Smooth muscle cell (in vitro differentiated cells): ENCODE measurements at regions not wholly inside any gene's neighbourhood (a gene's known extent, or its start where the extent isn't known, plus 50 kb on each side); places are given as distances from the start of the nearest gene placed in this dataset.

Source experiments
- DNase-seq: peaks from one replicate; lab custom pipeline; 2025; ENCODE audit not compliant: unreplicated experiment; lab: John Stamatoyannopoulos, UW
- H2AFZ ChIP-seq: fragments of 200-600 bp; sonication (generic); 2 replicates; pipeline ENCODE4 v1.6.0; 2016; ENCODE audit warnings: antibody characterized with exemption, low read depth, mild to moderate bottlenecking
- H3F3A ChIP-seq: fragments of 200-600 bp; sonication (generic); 2 replicates; pipeline ENCODE4 v1.6.0; 2017; ENCODE audit warnings: antibody characterized with exemption, low read depth
- H3K27ac ChIP-seq: fragments of 200-600 bp; sonication (generic); 2 replicates; pipeline ENCODE4 v1.5.1; 2016; ENCODE audit warnings: low read depth, mild to moderate bottlenecking
- H3K27me3 ChIP-seq: fragments of 200-600 bp; sonication (generic); 2 replicates; pipeline ENCODE4 v1.6.1; 2016; ENCODE audit warnings: low read depth, mild to moderate bottlenecking
- H3K36me3 ChIP-seq: fragments of 200-600 bp; sonication (generic); 2 replicates; pipeline ENCODE4 v1.5.1; 2016; ENCODE audit warnings: low read depth
- H3K4me1 ChIP-seq: fragments of 200-600 bp; sonication (generic); 2 replicates; pipeline ENCODE4 v1.5.1; 2016; ENCODE audit warnings: low read depth
- H3K4me2 ChIP-seq: fragments of 200-600 bp; sonication (generic); 2 replicates; pipeline ENCODE4 v1.6.0; 2016; ENCODE audit warnings: mild to moderate bottlenecking
- H3K4me3 ChIP-seq: fragments of 200-600 bp; sonication (generic); 2 replicates; pipeline ENCODE4 v1.5.1; 2016; ENCODE audit warnings: mild to moderate bottlenecking
- H3K79me2 ChIP-seq: fragments of 200-600 bp; sonication (generic); 2 replicates; pipeline ENCODE4 v1.6.0; 2016; ENCODE audit warnings: low read depth, mild to moderate bottlenecking
- H3K9ac ChIP-seq: fragments of 200-600 bp; sonication (generic); 2 replicates; pipeline ENCODE4 v1.6.0; 2016; ENCODE audit warnings: low read depth
- H3K9me3 ChIP-seq: fragments of 200-600 bp; sonication (generic); replicated peaks from 2 replicates; pipeline ENCODE4 v1.5.1; 2016; ENCODE audit warnings: low read depth
- H4K20me1 ChIP-seq: fragments of 200-600 bp; sonication (generic); 2 replicates; pipeline ENCODE4 v1.6.0; 2016; ENCODE audit warnings: low read depth
- WGBS: methylation state at CpG from one replicate; pipeline ENCODE4 v1.1.7; 2016; ENCODE audit warnings: low lambda C conversion rate; 5-methylcytosine and 5-hydroxymethylcytosine counted together
- TF ChIP-seq, protein P1 (sequence below): fragments of 200-600 bp; sonication (generic); IDR thresholded peaks from 2 replicates; pipeline ENCODE4 v1.5.1; 2017; ENCODE audit warnings: borderline replicate concordance, mild to moderate bottlenecking, antibody characterized with exemption; ENCODE audit not compliant: insufficient read depth, poor library complexity, severe bottlenecking

DNA sequence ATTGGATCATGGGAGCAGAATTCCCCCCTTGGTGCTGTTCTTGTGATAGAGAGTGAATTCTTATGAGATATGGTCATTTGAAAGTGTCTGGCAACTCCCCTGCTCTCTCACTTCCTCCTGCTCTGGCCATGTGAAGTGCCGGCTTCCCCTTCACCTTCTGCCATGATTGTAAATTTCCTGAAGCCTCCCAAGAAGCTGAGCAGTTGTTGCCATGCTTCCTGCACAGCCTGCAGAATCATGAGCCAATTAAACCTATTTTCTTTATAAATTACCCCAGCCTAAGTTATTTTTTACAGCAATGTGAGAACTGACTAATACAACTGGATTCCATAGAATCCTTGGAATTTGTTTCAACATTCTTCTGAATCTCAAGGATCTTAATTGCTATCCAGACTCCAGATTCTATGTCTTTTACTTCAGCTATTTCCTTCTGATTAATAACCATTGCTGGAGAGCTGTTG is 328.1 kb downstream of the SLITRK5 start:
- WGBS, result 85% methylated on average over 1 of the region's 1 CpG
- Histone ChIP-seq H4K20me1 (no peaks in the 10 kb centered on the region), H3K4me1 (no peaks in the 10 kb centered on the region), H3F3A (no peaks in the 10 kb centered on the region), H3K36me3 (no peaks in the 10 kb centered on the region), H3K4me3 (no peak overlapping the region), H3K27me3 (no peaks in the 10 kb centered on the region), H3K9me3 (no peaks in the 10 kb centered on the region), H3K9ac (no peak overlapping the region), H2AFZ (no peak overlapping the region), H3K4me2 (no peak overlapping the region), H3K27ac (no peak overlapping the region), H3K79me2 (no peaks in the 10 kb centered on the region)
- DNase-seq, result no peak
- TF ChIP-seq, protein P1, sequence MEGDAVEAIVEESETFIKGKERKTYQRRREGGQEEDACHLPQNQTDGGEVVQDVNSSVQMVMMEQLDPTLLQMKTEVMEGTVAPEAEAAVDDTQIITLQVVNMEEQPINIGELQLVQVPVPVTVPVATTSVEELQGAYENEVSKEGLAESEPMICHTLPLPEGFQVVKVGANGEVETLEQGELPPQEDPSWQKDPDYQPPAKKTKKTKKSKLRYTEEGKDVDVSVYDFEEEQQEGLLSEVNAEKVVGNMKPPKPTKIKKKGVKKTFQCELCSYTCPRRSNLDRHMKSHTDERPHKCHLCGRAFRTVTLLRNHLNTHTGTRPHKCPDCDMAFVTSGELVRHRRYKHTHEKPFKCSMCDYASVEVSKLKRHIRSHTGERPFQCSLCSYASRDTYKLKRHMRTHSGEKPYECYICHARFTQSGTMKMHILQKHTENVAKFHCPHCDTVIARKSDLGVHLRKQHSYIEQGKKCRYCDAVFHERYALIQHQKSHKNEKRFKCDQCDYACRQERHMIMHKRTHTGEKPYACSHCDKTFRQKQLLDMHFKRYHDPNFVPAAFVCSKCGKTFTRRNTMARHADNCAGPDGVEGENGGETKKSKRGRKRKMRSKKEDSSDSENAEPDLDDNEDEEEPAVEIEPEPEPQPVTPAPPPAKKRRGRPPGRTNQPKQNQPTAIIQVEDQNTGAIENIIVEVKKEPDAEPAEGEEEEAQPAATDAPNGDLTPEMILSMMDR, result no peak

DNA sequence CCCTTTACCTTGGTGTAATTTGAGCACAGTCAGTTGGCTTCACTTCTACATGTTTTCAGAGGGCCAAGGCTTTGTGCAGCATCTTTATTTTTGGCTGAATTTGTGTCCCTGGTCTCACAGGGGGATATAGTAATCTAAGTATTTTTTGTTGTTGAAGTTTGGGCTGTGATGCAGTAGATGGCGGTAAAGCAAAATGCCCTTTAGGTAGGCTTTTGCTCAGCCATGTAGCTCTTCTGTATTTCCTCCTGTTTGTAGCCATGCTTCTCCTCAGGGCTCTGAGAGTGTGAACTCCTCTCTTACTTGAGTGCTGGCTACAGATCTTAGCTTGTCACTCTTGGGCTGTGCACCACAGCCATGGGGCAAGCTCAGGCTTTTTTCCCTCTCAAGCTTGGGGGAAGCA is 328.6 kb downstream of the SLITRK5 start:
- Histone ChIP-seq H3K36me3 (no peaks in the 10 kb centered on the region), H3K4me1 (no peaks in the 10 kb centered on the region), H3K27ac (no peak overlapping the region), H2AFZ (no peak overlapping the region), H3K9me3 (no peaks in the 10 kb centered on the region), H3K4me2 (no peak overlapping the region), H3K79me2 (no peaks in the 10 kb centered on the region), H3F3A (no peaks in the 10 kb centered on the region), H3K9ac (no peak overlapping the region), H3K4me3 (no peak overlapping the region), H4K20me1 (no peaks in the 10 kb centered on the region), H3K27me3 (no peaks in the 10 kb centered on the region)
- no peak for DNase-seq
- TF ChIP-seq, protein P1, result no peak
- WGBS, result 95% methylated on average over 1 of the region's 1 CpG

DNA sequence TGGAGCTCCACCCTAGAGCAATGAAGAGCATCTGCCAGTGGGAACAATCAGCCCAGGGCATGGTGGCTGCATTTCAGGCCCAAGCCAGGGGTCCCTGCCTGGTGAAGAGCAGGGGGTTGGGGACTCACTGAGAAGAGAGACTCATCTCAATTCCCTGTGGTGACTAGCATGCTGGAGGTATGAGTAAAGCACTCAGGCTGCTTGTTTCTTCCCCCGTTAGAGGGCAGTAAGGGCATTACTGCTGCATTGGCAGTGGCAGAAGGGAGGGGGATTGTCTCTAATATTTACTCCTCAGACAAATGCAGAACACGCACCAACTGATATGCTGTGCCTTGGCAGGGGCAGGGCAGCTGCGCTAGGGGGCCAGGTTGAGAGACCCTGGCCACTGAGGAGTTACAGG is 329.1 kb downstream of the SLITRK5 start:
- Histone ChIP-seq H3K4me3 (no peak overlapping the region), H3K4me1 (no peaks in the 10 kb centered on the region), H3K36me3 (no peaks in the 10 kb centered on the region), H3K4me2 (no peak overlapping the region), H3F3A (no peaks in the 10 kb centered on the region), H3K27ac (no peak overlapping the region), H2AFZ (no peak overlapping the region), H3K27me3 (no peaks in the 10 kb centered on the region), H3K9me3 (no peaks in the 10 kb centered on the region), H4K20me1 (no peaks in the 10 kb centered on the region), H3K79me2 (no peaks in the 10 kb centered on the region), H3K9ac (no peak overlapping the region)
- TF ChIP-seq, protein P1, result no peak
- 86% methylated on average over 3 of the region's 3 CpGs for WGBS
- no peak for DNase-seq

DNA sequence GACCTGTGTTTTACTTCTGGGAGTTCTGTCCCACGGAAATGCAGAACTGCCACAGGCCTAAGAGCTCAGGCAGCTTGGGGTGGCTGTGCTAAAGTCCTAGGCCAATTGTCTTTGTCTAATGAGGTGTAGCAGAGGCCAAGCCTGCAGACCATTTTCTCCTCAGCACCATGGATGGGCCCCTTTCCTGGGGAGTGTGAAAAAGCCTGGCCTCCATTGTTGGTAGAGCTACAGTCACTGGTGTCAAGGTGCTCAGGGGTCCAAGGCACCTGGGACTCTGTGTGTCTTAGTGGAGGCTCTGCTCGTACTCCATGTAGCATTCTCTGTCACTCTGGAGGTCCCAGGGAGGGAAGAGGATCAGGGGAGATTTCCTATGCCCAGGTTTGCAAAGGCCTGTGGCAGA is 329.6 kb downstream of the SLITRK5 start:
- H4K20me1 ChIP-seq, result no peaks in the 10 kb centered on the region
- no peak overlapping the region for H3K4me3 ChIP-seq
- no peak overlapping the region for H2AFZ ChIP-seq
- H3K27ac ChIP-seq, result no peak overlapping the region
- DNase-seq, result no peak
- TF ChIP-seq, protein P1, result no peak
- 66% methylated on average over 2 of the region's 2 CpGs for WGBS
- no peaks in the 10 kb centered on the region for H3K9me3 ChIP-seq
- no peak overlapping the region for H3K4me2 ChIP-seq
- no peak overlapping the region for H3K9ac ChIP-seq
- no peaks in the 10 kb centered on the region for H3K4me1 ChIP-seq
- no peaks in the 10 kb centered on the region for H3K27me3 ChIP-seq
- H3K36me3 ChIP-seq, result no peaks in the 10 kb centered on the region
- no peaks in the 10 kb centered on the region for H3F3A ChIP-seq
- no peaks in the 10 kb centered on the region for H3K79me2 ChIP-seq
